ENCODE measurements at regions not wholly inside any gene's neighbourhood (a gene's known extent, or its start where the extent isn't known, plus 50 kb on each side); places are given as distances from the start of the nearest gene placed in this dataset.

DNA sequence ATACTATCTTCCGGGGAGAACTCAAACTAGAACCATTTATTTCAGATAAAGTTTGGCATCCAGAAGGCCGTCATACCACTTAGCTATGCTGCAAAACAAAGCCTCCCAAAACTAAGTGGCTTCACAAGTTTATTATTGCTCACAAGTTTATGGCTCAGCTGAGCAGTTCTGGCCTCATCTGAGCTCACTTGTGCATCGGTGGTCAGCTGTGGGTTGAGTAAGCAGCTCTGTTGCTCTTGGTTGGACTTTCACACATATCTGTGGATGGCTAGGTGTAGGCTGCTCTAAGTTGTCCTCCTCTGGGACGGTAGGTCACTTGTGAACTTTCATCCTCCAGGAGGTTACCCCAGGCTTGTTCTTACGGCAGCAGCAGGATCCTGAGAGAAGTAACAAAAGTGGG is 162.7 kb downstream of the BTG1 start:
- Mint-ChIP-seq H3K9me3 (peaks cover 4% of the 10 kb centered on the region), H3K4me1 (peaks cover 58% of the 10 kb centered on the region), H3K27me3 (ENCODE audit: low read depth) (no peaks in the 10 kb centered on the region), H3K27ac (ENCODE audit: unreplicated experiment) (no peak overlapping the region), H3K36me3 (ENCODE audit: low read depth) (no peaks in the 10 kb centered on the region), H3K4me3 (no peak overlapping the region)
- TF ChIP-seq, protein P1, sequence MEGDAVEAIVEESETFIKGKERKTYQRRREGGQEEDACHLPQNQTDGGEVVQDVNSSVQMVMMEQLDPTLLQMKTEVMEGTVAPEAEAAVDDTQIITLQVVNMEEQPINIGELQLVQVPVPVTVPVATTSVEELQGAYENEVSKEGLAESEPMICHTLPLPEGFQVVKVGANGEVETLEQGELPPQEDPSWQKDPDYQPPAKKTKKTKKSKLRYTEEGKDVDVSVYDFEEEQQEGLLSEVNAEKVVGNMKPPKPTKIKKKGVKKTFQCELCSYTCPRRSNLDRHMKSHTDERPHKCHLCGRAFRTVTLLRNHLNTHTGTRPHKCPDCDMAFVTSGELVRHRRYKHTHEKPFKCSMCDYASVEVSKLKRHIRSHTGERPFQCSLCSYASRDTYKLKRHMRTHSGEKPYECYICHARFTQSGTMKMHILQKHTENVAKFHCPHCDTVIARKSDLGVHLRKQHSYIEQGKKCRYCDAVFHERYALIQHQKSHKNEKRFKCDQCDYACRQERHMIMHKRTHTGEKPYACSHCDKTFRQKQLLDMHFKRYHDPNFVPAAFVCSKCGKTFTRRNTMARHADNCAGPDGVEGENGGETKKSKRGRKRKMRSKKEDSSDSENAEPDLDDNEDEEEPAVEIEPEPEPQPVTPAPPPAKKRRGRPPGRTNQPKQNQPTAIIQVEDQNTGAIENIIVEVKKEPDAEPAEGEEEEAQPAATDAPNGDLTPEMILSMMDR (conservative IDR thresholded peaks at IDR 0.05) = no peak
- no peak for DNase-seq (ENCODE audit: low read depth, low spot score)

DNA sequence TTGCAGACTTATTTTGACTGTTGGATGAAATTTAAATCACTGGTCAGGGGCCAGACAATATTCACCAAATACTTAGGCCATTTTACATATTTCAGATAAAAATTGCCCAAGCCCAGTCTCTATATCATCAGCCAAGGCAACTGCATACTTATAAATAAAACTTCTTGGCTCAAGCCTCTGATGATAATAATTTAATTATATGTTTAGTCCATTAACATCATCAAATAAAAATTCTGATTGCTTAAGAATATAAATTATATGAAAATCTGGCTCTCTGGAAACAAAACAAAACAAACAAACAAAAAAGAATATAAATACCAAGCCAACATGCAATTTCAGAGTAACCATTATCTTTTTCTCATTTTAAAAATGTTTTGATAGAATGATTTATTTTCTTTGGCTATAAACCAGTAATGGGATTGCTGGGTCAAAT is 165.2 kb downstream of the BTG1 start:
- Mint-ChIP-seq H3K36me3 (ENCODE audit: low read depth) (peaks cover 4% of the 10 kb centered on the region), H3K9me3 (peaks cover 8% of the 10 kb centered on the region), H3K4me3 (no peak overlapping the region), H3K4me1 (peaks cover 42% of the 10 kb centered on the region), H3K27ac (ENCODE audit: unreplicated experiment) (no peak overlapping the region), H3K27me3 (ENCODE audit: low read depth) (no peaks in the 10 kb centered on the region)
- TF ChIP-seq, protein P1 (conservative IDR thresholded peaks at IDR 0.05) = no peak
- DNase-seq (ENCODE audit: low read depth, low spot score) = no peak

DNA sequence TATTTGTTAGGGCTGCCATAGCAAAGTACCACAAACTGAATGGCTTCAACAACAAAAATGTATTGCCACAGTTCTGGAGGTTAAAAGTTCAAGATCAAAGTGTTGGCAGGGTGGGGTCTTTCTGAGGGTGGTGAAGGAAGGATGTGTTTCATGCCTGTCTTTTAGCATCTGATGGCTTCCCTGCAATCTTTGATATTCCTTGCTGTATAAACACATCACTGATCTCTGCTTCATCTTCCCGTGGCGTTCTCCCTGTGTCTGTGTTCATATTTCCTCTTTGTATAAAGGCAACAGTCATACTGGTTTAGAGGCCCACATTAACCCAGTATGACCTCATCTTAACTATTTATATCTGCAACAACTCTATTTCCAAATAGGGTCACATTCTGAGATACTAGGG is 167.5 kb downstream of the BTG1 start:
- H3K27me3 Mint-ChIP-seq (ENCODE audit: low read depth) = no peaks in the 10 kb centered on the region
- H3K9me3 Mint-ChIP-seq = peaks cover 8% of the 10 kb centered on the region
- peak overlapping the region; percentile 39 for H3K27ac Mint-ChIP-seq (ENCODE audit: unreplicated experiment)
- DNase-seq (ENCODE audit: low read depth, low spot score) = no peak
- TF ChIP-seq, protein P1 (conservative IDR thresholded peaks at IDR 0.05) = no peak
- H3K4me1 Mint-ChIP-seq = peaks cover 43% of the 10 kb centered on the region
- H3K36me3 Mint-ChIP-seq (ENCODE audit: low read depth) = peaks cover 4% of the 10 kb centered on the region
- H3K4me3 Mint-ChIP-seq = no peak overlapping the region

DNA sequence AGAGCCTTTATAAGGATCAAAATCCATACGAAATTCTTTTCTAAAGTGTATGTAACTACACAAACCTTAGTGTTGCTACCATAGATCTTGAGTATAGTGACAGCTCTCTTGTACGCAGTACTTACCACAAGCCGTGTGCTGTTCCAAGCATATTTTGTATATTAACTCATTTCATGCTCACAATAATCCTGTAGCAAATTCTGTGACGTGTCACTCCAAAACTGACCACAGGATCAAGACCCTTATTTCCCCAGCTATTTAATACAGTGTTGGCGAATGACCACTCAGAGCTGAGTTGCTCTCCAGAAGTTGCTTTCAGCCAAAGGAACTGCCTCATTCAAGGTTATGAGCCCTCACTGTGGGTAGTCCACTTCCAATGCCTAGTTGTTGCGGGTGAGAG is 169.8 kb downstream of the BTG1 start:
- Mint-ChIP-seq H3K9me3 (peaks cover 15% of the 10 kb centered on the region), H3K36me3 (ENCODE audit: low read depth) (peaks cover 10% of the 10 kb centered on the region), H3K4me1 (peaks cover 45% of the 10 kb centered on the region), H3K27me3 (ENCODE audit: low read depth) (no peaks in the 10 kb centered on the region), H3K4me3 (no peak overlapping the region), H3K27ac (ENCODE audit: unreplicated experiment) (no peak overlapping the region)
- TF ChIP-seq, protein P1 (conservative IDR thresholded peaks at IDR 0.05) = no peak
- DNase-seq (ENCODE audit: low read depth, low spot score) = no peak

DNA sequence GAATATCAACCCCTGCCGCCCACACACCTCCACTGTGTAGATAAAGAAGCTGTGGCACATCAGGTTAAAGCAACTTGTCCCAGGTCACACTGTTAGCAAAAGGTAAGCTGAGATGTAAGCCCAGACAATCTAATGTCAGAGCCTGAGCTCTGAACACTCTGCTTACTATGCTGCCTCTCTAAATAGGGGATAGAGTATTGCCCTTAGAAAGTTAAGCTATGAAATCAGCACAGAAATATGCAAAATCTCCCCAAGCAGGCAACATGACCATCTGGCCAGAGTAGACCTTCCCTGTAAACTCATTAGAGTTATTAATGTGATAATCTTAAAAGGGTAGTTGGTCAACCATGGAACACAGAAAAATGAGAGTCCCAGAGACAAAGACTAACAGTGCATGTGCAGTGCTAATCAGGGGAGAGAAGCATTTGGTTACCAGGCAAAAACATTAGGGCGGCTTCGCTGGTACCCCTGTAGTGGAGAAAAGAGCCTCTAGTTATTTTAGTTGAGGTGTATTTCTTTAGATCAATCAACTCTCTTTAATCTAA is 171.0 kb downstream of the BTG1 start:
- Mint-ChIP-seq H3K36me3 (ENCODE audit: low read depth) (peaks cover 14% of the 10 kb centered on the region), H3K4me3 (no peak overlapping the region), H3K4me1 (peaks cover 34% of the 10 kb centered on the region), H3K27me3 (ENCODE audit: low read depth) (no peaks in the 10 kb centered on the region), H3K27ac (ENCODE audit: unreplicated experiment) (no peak overlapping the region), H3K9me3 (peaks cover 18% of the 10 kb centered on the region)
- TF ChIP-seq, protein P1 (conservative IDR thresholded peaks at IDR 0.05) = no peak
- DNase-seq (ENCODE audit: low read depth, low spot score) = no peak
